ENCODE measurements at regions not wholly inside any gene's neighbourhood (a gene's known extent, or its start where the extent isn't known, plus 50 kb on each side); places are given as distances from the start of the nearest gene placed in this dataset.

- TF ChIP-seq CTCF (IDR thresholded peaks at IDR 0.05): no peak
- TF ChIP-seq POLR2A (IDR thresholded peaks at IDR 0.05): no peak
Measured at GRCh38 chr2:36169843-36170242, 185.7 kb upstream of the CRIM1 start.

All from uterus (tissue), 2 donors.